Neural progenitor cell (in vitro differentiated cells): ENCODE measurements at regions not wholly inside any gene's neighbourhood (a gene's known extent, or its start where the extent isn't known, plus 50 kb on each side); places are given as distances from the start of the nearest gene placed in this dataset.

Experiments
- EZH2 ChIP-seq: fragments of 200-600 bp; sonication (generic); IDR thresholded peaks from 2 replicates; pipeline ENCODE4 v1.6.1; 2017; ENCODE audit warnings: antibody characterized with exemption, mild to moderate bottlenecking, moderate library complexity
- TF ChIP-seq, protein P1 (sequence below): fragments of 200-600 bp; sonication (generic); IDR thresholded peaks from 2 replicates; pipeline ENCODE4 v1.5.1; 2017; ENCODE audit warnings: antibody characterized with exemption, mild to moderate bottlenecking

DNA sequence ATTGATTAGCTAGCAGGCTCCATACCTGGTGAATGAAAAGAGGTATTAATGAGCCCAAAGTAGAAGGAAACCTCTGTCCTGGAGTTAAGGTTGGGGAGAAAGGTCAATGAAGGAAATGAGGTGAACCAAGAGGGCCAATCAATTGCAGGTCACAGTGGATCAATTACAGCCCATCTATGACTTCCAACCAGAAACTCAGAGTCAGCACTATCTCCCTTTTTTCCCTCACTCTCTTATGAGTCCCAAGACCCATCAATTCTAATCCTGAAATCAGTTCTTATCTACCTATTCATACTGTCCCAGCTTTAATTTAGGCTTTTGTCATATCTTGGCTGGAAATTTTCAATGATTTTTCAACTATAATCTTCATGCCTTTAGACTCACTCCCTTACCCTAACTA lies 433.2 kb upstream of the PKN2 start:
- TF ChIP-seq, protein P1, sequence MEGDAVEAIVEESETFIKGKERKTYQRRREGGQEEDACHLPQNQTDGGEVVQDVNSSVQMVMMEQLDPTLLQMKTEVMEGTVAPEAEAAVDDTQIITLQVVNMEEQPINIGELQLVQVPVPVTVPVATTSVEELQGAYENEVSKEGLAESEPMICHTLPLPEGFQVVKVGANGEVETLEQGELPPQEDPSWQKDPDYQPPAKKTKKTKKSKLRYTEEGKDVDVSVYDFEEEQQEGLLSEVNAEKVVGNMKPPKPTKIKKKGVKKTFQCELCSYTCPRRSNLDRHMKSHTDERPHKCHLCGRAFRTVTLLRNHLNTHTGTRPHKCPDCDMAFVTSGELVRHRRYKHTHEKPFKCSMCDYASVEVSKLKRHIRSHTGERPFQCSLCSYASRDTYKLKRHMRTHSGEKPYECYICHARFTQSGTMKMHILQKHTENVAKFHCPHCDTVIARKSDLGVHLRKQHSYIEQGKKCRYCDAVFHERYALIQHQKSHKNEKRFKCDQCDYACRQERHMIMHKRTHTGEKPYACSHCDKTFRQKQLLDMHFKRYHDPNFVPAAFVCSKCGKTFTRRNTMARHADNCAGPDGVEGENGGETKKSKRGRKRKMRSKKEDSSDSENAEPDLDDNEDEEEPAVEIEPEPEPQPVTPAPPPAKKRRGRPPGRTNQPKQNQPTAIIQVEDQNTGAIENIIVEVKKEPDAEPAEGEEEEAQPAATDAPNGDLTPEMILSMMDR, result no peak
- TF ChIP-seq EZH2, result no peak
